RCC 7860 (cell line): ENCODE measurements at regions not wholly inside any gene's neighbourhood (a gene's known extent, or its start where the extent isn't known, plus 50 kb on each side); places are given as distances from the start of the nearest gene placed in this dataset.

Source experiments
- DNase-seq: peaks from one replicate; pipeline ENCODE4 v3.0.0-alpha.2; 2015; ENCODE audit warnings: low spot score
- FAIRE-seq: peaks from 2 replicates; lab custom pipeline; 2012; peaks lifted over from hg19 to GRCh38; lab: Jason Lieb, UNC

DNA sequence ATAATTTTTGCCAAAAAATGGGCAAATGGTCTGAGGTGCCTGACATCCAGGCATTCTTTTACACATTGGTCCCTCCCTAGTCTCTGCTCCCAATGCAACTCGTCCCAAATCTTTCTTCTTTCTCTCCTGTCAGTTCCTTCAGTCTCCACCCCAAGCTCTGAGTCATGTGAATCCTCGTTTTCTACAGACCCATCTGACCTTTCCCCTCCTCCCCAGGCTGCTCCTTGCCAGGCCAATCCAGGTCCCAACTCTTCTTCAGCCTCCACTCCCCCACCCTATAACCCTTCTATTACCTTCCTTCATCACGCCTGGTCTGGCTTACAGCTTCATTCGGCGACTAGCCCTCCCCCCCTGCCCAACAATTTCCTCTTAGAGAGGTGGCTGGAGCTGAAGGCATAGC is 55.3 kb downstream of the BBS10 start:
- DNase-seq (peak; percentile 86), FAIRE-seq (peak; percentile 84)

DNA sequence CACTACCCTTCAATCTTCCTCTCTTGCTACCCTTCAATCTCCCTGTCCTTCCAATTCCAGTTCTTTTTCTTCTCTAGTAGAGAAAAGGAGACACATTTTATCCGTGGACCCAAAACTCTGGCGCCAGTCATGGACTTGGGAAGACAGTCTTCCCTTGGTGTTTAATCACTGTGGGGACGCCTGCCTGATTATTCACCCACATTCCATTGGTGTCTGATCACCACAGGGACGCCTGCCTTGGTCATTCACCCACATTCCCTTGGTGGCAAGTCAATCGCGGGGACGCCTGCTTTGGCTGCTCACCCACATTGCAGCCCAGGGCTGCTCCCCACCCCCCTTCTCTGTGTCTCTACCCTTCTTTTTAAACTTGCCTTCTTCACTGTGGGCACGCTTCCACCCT is 55.9 kb downstream of the BBS10 start:
- FAIRE-seq (peak; percentile 76), DNase-seq (peak; percentile 63)

GRCh38 chr12:76290963-76291859 is 57.0 kb downstream of the BBS10 start:
- FAIRE-seq = no peak

DNA sequence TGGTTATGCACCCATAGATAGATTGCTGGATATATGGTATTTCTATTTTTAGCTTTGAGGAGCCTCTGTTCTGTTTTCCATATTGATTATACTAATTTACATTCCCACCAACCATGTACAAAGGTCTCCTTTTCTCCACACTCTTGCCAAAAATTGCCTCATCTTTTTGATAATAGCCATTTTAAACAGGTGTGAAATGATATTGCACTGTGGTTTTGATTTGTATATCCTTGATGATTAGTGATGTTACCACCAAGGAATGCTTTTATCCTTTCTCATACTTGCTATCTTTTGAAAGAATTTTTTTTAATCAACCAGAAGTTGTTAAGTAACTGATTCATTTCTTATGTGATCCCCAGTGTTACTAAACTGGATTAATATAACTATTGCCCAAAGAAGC is 60.0 kb downstream of the BBS10 start:
- DNase-seq (no peak), FAIRE-seq (peak; percentile 26)

More at GRCh38 chr12:76290963-76291859, 57.0 kb downstream of the BBS10 start:
- DNase-seq = no peak

DNA sequence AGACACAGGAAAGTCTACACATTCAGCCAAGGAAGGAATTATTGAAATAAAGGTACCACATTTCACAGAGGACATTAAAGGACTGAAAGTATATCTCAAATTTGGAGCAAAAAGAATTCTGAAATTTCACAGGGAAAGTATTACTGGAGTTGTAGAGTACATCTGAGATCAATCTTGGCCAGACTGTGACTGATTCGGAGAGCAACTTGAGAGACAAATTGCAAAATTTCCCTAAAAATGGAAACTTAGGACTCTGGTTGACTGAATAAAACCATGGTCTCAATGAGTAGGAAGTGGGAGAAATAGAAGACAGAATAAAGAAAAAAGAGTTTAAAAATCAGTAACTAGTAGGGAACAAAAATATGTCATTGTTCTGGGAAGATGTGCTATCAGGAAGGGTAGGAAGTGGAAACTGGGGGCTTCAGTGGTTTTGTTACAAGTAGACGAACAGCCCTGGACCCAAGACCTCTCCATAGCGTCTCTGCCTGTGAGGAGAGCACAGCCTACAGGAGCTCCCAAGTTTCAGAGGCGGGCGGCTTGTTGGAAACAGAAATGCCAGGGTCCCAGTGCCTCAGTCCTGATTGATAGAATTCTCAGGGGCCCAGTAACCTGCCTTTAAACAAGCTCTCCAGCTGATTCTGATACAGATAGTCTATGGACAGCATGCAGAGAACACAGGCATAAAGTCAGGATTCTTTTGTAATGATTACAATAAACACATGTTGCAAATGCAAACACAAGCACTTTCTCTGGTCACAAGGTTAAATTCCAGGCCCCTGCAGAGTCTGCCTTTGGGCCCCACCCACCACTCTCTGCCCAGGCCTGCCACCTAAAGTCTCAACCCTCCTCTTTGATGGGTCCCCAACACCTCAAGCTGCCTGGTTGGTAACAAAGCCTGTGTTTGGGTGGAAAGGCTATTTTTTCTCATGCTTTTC is 63.1 kb downstream of the BBS10 start:
- FAIRE-seq = no peak
- DNase-seq = no peak

- DNase-seq = no peak
- no peak for FAIRE-seq
These were observed 65.5 kb downstream of the BBS10 start for GRCh38 chr12:76282744-76283143.

GRCh38 chr12:76277480-76277879 is 70.7 kb downstream of the BBS10 start:
- FAIRE-seq = peak; percentile 4
- peak; percentile 73 for DNase-seq

- FAIRE-seq = no peak
These were observed 71.6 kb downstream of the BBS10 start for GRCh38 chr12:76276499-76277151.

GRCh38 chr12:76275511-76276093 is 72.6 kb downstream of the BBS10 start:
- DNase-seq (peak; percentile 10), FAIRE-seq (no peak)

More at GRCh38 chr12:76276499-76277151, 71.6 kb downstream of the BBS10 start:
- no peak for DNase-seq

DNA sequence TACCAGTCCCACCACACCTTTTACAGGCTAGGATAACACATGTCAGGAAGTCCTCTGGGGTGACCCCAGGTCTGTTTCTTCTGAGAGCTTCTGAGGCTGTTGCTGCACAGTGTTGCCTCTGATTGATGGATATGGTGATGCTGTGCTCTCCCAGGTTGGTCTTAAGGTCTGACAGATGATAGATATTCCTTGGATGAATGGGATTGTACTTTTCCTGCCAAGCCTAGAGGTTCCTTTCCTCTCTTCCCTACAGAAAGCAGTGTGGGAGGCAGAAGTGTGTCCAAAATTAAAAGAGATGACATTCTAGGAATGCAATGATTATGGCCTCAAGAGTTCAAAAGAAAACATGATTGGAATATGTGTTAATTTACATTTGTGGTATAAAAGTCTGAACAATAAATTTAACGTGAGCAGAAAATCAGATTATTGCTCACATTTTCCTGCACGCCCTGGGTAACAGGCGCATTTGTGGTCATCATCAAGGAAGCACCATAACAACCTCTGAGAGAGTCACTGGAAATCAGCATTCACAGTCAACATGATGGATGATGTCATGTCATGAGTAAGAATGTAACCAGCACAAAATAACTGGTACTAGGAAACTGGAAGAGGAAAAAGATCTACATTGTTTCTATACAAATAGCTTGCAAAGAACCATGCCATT is 73.7 kb downstream of the BBS10 start:
- DNase-seq (peak; percentile 90), FAIRE-seq (no peak)

DNA sequence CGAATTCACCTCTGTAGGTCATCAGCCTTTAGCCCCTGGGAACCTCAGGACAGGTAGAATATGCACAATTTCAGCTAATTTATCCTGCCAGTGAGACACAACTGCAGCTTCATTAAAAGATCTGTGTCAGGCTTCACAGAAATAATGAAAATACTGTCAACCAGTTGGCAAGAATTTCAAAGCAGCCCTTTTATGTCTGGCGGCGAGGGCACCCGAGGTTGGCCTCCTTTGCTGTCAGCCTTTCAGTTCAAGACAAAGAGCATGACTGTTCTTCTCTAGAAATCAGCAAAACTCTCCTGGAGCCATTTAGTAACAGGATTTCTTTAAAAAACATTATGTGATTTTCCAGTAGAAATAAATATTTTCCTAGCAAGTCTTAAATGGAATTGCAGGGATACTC is 75.9 kb downstream of the BBS10 start:
- no peak for FAIRE-seq
- DNase-seq = no peak

- FAIRE-seq (no peak), DNase-seq (no peak)
These were observed 77.4 kb downstream of the BBS10 start for GRCh38 chr12:76270657-76271358.

DNA sequence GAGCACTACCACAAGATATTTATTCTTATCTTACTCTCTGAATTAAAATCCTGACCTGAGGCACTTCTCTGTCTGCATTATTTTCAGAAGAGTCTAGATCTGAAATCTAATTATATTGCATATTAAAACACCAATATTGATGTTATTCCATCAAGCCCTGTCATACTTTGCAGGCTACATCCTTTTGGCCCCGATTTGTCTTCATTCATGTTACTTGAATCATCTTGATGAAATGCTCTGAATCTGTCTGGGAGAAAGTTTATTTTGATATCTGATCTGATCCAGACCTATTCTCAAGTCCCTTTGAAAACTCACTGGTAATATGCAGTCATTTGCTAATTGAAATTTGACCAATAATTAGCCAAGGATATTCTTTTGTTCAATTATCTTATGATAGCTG is 79.9 kb downstream of the BBS10 start:
- DNase-seq (no peak), FAIRE-seq (no peak)

GRCh38 chr12:76266797-76267196 is 81.4 kb downstream of the BBS10 start:
- FAIRE-seq = peak; percentile 86
- peak; percentile 82 for DNase-seq

- no peak for DNase-seq
- peak; percentile 98 for FAIRE-seq
These were observed 82.6 kb downstream of the BBS10 start for GRCh38 chr12:76265424-76266180.

DNA sequence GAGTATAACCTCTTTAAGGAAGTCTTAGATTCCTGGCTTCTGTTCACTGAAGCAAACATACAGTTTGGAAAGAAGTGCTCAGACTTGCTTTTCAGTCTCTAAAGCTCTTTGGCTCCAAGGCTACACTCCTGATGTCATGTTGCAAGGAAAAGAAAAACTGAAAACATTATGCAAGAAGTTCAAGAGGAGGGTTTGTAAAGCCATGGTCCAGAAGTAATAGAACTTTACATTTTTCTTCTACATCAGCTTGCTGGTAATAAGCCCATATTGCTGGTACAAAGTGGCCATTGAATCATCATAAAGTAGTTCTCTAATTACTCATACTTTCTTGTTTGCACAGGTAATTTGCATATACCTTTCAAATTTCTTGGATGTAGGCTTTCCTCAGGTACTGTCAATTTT is 83.6 kb downstream of the BBS10 start:
- no peak for DNase-seq
- no peak for FAIRE-seq

DNA sequence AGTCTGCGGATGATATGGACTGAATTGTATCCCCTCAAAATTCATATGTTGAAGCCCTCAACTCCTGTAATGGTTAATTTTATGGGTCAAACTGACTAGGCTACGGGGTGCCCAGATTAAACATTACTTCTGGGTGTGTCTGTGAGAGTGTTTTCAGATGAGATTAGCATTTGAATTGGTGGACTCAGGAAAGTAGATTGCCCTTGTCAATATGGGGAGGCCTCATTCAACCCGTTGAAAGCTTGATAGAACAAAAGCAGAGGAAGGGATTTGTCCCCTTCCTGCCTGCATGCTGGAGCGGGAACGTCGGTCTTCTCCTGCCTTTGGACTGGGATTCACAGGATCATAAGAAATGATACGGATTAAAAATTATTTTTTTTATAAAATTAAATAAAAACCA is 84.5 kb downstream of the BBS10 start:
- FAIRE-seq (no peak), DNase-seq (no peak)

- FAIRE-seq (no peak), DNase-seq (no peak)
These were observed 87.8 kb downstream of the BBS10 start for GRCh38 chr12:76260390-76260748.
